ENCODE measurements at regions not wholly inside any gene's neighbourhood (a gene's known extent, or its start where the extent isn't known, plus 50 kb on each side); places are given as distances from the start of the nearest gene placed in this dataset.

- TF ChIP-seq, protein P1, sequence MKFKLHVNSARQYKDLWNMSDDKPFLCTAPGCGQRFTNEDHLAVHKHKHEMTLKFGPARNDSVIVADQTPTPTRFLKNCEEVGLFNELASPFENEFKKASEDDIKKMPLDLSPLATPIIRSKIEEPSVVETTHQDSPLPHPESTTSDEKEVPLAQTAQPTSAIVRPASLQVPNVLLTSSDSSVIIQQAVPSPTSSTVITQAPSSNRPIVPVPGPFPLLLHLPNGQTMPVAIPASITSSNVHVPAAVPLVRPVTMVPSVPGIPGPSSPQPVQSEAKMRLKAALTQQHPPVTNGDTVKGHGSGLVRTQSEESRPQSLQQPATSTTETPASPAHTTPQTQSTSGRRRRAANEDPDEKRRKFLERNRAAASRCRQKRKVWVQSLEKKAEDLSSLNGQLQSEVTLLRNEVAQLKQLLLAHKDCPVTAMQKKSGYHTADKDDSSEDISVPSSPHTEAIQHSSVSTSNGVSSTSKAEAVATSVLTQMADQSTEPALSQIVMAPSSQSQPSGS (CRISPR knock-in tag; IDR thresholded peaks at IDR 0.05; ENCODE audit: borderline replicate concordance, low read depth), result no peak
- TF ChIP-seq, protein P2, sequence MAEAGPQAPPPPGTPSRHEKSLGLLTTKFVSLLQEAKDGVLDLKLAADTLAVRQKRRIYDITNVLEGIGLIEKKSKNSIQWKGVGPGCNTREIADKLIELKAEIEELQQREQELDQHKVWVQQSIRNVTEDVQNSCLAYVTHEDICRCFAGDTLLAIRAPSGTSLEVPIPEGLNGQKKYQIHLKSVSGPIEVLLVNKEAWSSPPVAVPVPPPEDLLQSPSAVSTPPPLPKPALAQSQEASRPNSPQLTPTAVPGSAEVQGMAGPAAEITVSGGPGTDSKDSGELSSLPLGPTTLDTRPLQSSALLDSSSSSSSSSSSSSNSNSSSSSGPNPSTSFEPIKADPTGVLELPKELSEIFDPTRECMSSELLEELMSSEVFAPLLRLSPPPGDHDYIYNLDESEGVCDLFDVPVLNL (CRISPR knock-in tag; IDR thresholded peaks at IDR 0.05; ENCODE audit: borderline replicate concordance, low read depth), result no peak
- TF ChIP-seq ZNF263 (CRISPR knock-in tag; IDR thresholded peaks at IDR 0.05; ENCODE audit: low read depth) (no peak), NFATC4 (CRISPR knock-in tag; IDR thresholded peaks at IDR 0.05) (no peak), MYBL2 (CRISPR knock-in tag; IDR thresholded peaks at IDR 0.05) (no peak)
- TF ChIP-seq, protein P3, sequence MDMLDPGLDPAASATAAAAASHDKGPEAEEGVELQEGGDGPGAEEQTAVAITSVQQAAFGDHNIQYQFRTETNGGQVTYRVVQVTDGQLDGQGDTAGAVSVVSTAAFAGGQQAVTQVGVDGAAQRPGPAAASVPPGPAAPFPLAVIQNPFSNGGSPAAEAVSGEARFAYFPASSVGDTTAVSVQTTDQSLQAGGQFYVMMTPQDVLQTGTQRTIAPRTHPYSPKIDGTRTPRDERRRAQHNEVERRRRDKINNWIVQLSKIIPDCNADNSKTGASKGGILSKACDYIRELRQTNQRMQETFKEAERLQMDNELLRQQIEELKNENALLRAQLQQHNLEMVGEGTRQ (CRISPR knock-in tag; IDR thresholded peaks at IDR 0.05), result no peak
- TF ChIP-seq, protein P4, sequence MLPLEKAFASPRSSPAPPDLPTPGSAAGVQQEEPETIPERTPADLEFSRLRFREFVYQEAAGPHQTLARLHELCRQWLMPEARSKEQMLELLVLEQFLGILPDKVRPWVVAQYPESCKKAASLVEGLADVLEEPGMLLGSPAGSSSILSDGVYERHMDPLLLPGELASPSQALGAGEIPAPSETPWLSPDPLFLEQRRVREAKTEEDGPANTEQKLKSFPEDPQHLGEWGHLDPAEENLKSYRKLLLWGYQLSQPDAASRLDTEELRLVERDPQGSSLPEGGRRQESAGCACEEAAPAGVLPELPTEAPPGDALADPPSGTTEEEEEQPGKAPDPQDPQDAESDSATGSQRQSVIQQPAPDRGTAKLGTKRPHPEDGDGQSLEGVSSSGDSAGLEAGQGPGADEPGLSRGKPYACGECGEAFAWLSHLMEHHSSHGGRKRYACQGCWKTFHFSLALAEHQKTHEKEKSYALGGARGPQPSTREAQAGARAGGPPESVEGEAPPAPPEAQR (CRISPR knock-in tag; IDR thresholded peaks at IDR 0.05), result no peak
These were observed 399.8 kb downstream of the ADCYAP1 start (continued) for GRCh38 chr18:1304392-1304992.

DNA sequence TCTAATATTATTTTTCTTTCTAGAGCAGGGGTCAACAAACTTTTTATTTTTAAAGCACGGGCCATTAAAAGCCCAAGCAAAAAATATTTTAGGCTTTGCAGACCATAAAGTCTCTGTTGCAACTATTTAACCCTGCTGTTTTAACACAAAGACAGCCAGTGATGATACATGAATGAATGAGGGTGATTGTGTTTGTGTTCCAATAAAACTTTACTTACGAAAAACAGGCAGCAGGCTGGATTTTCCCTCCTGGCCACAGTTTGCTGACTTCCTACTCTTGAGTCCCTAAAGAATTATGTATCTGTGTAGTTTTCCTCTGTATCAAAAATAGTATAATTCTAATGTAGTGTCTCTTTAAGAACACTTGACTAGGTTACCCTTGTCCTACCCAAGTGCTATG, 402.0 kb downstream of the ADCYAP1 start:
- no peak overlapping the region for H3K4me3 Mint-ChIP-seq
- H3K36me3 Mint-ChIP-seq, result 0 out of 2 replicates have a peak, but pooled peaks cover 3% of the 10 kb centered on the region
- DNase-seq (ENCODE audit: low spot score), result no peak
- ATAC-seq, result no peak
- H3K9me3 Mint-ChIP-seq, result peaks cover 16% of the 10 kb centered on the region
- peaks cover 8% of the 10 kb centered on the region for H3K4me1 Mint-ChIP-seq
- H3K27ac Mint-ChIP-seq, result no peak overlapping the region
- no peak for TF ChIP-seq CBFB (CRISPR knock-in tag; IDR thresholded peaks at IDR 0.05; ENCODE audit: low read depth)
- no peak for TF ChIP-seq SMAD4 (CRISPR knock-in tag; IDR thresholded peaks at IDR 0.05)
- no peak for TF ChIP-seq GTF2I (CRISPR knock-in tag; conservative IDR thresholded peaks at IDR 0.05)
- TF ChIP-seq FOXP4 (CRISPR knock-in tag; IDR thresholded peaks at IDR 0.05), result no peak
- TF ChIP-seq RORB (CRISPR knock-in tag; IDR thresholded peaks at IDR 0.05), result no peak
- H3K27me3 Mint-ChIP-seq (ENCODE audit: low read depth), result no peaks in the 10 kb centered on the region; the same call in 1 of the 2 replicates
- CTCF ChIA-PET, result no interaction called here
- POLR2A ChIA-PET, result no interaction called here

DNA sequence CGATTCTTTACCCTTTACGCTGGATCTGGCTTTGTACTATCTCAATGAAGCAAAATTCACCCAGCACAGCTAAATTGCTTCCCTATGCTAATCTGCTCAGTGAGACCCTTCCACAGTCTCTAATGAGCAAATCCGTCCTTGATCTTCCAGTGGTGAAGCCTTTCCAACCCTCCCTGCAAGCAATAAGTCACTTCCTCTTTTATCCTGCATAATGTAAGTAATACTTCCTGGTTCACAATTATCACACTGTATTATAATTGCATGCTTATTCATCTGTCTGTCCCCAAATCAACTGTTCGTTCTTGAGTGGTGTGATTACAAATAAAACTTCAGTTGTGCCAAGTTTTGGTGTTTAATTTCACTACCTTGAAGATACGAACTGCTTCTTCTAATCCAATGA, 404.0 kb downstream of the ADCYAP1 start:
- no peaks in the 10 kb centered on the region; the same call in 1 of the 2 replicates for H3K27me3 Mint-ChIP-seq (ENCODE audit: low read depth)
- TF ChIP-seq AR (CRISPR knock-in tag; IDR thresholded peaks at IDR 0.05), result no peak
- no peak for TF ChIP-seq ELF4 (CRISPR knock-in tag; IDR thresholded peaks at IDR 0.05; ENCODE audit: low read depth)
- no peak for TF ChIP-seq HMGXB4 (CRISPR knock-in tag; IDR thresholded peaks at IDR 0.05)
- H3K4me1 Mint-ChIP-seq, result 0 out of 2 replicates have a peak, but pooled peaks cover under 1% of the 10 kb centered on the region
- ATAC-seq (no peak), DNase-seq (ENCODE audit: low spot score) (no peak)
- peaks cover 16% of the 10 kb centered on the region for H3K9me3 Mint-ChIP-seq
- no peak overlapping the region for H3K4me3 Mint-ChIP-seq
- CTCF ChIA-PET, result no interaction called here
- H3K36me3 Mint-ChIP-seq, result 0 out of 2 replicates have a peak, but pooled peaks cover 3% of the 10 kb centered on the region
- H3K27ac Mint-ChIP-seq, result no peak overlapping the region
- POLR2A ChIA-PET, result no interaction called here

All from WTC11 (cell line).